ENCODE measurements at regions not wholly inside any gene's neighbourhood (a gene's known extent, or its start where the extent isn't known, plus 50 kb on each side); places are given as distances from the start of the nearest gene placed in this dataset.

DNA sequence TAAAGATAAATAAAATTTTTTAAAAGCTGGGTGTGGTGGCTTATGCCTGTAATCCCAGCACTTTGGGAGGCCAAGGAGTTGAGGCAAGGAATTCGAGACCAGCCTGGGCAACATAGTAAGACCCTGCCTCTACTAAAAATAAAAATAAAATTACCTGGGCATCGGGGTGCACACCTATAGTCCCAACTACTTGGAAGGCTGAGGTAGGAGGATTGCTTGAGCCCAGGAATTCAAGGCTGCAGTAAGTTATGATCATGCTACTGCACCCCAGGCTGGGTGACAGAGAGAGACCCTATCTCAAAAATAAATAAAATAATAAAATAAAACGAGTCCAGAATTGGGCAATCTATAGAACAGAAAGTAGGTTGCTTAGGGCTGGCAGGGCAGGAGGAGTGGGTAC lies 228.7 kb downstream of the BCAS1 start:
- peaks cover 16% of the 10 kb centered on the region for H3F3A ChIP-seq (ENCODE audit: insufficient read depth)
- H2AFZ ChIP-seq (ENCODE audit: low read depth, low read length, severe bottlenecking), result no peak overlapping the region
- no peaks in the 10 kb centered on the region for H3K36me3 ChIP-seq (ENCODE audit: low read length)
- no peaks in the 10 kb centered on the region for H3K9me3 ChIP-seq (ENCODE audit: insufficient read depth, low read length)
- no peak overlapping the region for H3K4me2 ChIP-seq (ENCODE audit: low read depth, low read length, poor library complexity, severe bottlenecking)
- H3K27me3 ChIP-seq (ENCODE audit: low read length), result no peaks in the 10 kb centered on the region
- no peaks in the 10 kb centered on the region for H3K9me2 ChIP-seq (replicated peaks; ENCODE audit: insufficient read depth, low read length)
- H4K20me1 ChIP-seq (ENCODE audit: low read depth, low read length), result no peaks in the 10 kb centered on the region
- no peak overlapping the region for H3K4me3 ChIP-seq (ENCODE audit: insufficient read depth, low read length, poor library complexity, severe bottlenecking)
- H3K9ac ChIP-seq (ENCODE audit: low read length), result no peak overlapping the region
- no peaks in the 10 kb centered on the region for H3K79me2 ChIP-seq (ENCODE audit: insufficient read depth, low read length)
- TF ChIP-seq, protein P1, sequence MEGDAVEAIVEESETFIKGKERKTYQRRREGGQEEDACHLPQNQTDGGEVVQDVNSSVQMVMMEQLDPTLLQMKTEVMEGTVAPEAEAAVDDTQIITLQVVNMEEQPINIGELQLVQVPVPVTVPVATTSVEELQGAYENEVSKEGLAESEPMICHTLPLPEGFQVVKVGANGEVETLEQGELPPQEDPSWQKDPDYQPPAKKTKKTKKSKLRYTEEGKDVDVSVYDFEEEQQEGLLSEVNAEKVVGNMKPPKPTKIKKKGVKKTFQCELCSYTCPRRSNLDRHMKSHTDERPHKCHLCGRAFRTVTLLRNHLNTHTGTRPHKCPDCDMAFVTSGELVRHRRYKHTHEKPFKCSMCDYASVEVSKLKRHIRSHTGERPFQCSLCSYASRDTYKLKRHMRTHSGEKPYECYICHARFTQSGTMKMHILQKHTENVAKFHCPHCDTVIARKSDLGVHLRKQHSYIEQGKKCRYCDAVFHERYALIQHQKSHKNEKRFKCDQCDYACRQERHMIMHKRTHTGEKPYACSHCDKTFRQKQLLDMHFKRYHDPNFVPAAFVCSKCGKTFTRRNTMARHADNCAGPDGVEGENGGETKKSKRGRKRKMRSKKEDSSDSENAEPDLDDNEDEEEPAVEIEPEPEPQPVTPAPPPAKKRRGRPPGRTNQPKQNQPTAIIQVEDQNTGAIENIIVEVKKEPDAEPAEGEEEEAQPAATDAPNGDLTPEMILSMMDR (IDR thresholded peaks at IDR 0.05; ENCODE audit: insufficient read depth, low read length, poor library complexity, severe bottlenecking), result no peak
- no peak for TF ChIP-seq EZH2phosphoT487 (conservative IDR thresholded peaks at IDR 0.05; ENCODE audit: low read length)
- H3K27ac ChIP-seq (ENCODE audit: low read depth, low read length), result no peak overlapping the region

DNA sequence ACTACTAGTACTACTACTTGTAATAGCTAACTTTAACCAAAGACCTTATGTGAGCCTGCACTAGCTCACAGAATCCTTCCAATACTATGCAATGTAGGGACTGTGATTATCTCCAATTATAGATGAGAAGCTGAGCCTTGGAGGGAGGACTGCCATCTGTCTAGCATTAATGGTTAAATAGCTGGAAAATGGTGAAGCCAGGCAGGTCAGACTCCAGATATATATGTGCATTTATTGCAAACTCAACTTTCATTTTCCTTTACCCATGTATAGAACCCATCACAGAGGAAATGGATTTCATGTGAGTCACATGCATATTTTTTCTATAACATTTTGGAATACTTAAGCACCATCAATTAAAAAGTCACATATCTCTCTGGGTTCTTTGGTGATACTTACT lies 229.9 kb downstream of the BCAS1 start:
- H3K36me3 ChIP-seq (ENCODE audit: low read length), result no peaks in the 10 kb centered on the region
- H3K9ac ChIP-seq (ENCODE audit: low read length), result no peak overlapping the region
- H4K20me1 ChIP-seq (ENCODE audit: low read depth, low read length), result no peaks in the 10 kb centered on the region
- TF ChIP-seq EZH2phosphoT487 (conservative IDR thresholded peaks at IDR 0.05; ENCODE audit: low read length), result no peak
- TF ChIP-seq, protein P1 (IDR thresholded peaks at IDR 0.05; ENCODE audit: insufficient read depth, low read length, poor library complexity, severe bottlenecking), result no peak
- H3K4me3 ChIP-seq (ENCODE audit: insufficient read depth, low read length, poor library complexity, severe bottlenecking), result no peak overlapping the region
- H2AFZ ChIP-seq (ENCODE audit: low read depth, low read length, severe bottlenecking), result no peak overlapping the region
- H3K4me2 ChIP-seq (ENCODE audit: low read depth, low read length, poor library complexity, severe bottlenecking), result no peak overlapping the region
- H3K27me3 ChIP-seq (ENCODE audit: low read length), result no peaks in the 10 kb centered on the region
- H3F3A ChIP-seq (ENCODE audit: insufficient read depth), result peaks cover 27% of the 10 kb centered on the region
- H3K9me3 ChIP-seq (ENCODE audit: insufficient read depth, low read length), result no peaks in the 10 kb centered on the region
- H3K27ac ChIP-seq (ENCODE audit: low read depth, low read length), result peak overlapping the region; percentile 45; the same call in 1 of the 2 replicates
- no peaks in the 10 kb centered on the region for H3K9me2 ChIP-seq (replicated peaks; ENCODE audit: insufficient read depth, low read length)
- no peaks in the 10 kb centered on the region for H3K79me2 ChIP-seq (ENCODE audit: insufficient read depth, low read length)

DNA sequence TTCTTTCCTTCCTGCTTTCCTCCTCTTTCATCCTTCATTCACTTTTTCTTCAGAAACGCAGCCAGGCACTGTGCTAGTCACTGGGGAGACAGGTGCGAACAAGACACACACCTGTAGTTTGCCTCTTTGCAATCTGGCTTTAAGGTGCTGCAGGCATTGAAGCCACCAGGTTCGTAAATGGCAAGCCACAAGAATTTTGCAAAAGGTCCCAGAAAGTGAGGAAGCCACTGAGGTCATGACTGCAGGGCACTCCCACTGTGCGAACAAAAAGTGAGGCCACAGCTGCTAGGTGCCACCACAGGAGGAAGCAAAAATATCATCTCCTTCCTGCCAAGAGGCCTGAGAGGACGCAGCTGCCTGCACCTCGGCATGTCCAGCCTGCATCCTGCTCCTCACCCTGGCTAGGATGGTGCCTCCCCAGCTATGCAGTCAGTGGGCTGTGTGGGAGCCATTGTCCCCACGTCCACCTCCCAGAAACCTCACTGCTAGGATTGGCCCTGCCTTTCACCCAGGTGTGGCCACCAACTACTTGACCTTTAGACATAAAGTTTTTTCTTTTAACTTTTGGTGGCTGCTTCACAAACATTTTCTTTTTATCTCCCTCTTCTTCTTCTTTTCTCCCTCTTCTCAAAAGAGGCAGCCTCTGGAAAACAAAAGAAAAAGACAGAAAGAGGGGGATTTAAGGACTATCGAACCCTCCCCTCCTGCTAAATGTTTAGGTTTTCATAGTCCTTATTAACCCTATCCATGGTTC lies 230.8 kb downstream of the BCAS1 start:
- H3K9me3 ChIP-seq (ENCODE audit: insufficient read depth, low read length), result no peaks in the 10 kb centered on the region
- H3K4me3 ChIP-seq (ENCODE audit: insufficient read depth, low read length, poor library complexity, severe bottlenecking), result no peak overlapping the region
- H2AFZ ChIP-seq (ENCODE audit: low read depth, low read length, severe bottlenecking), result no peak overlapping the region
- no peak for TF ChIP-seq EZH2phosphoT487 (conservative IDR thresholded peaks at IDR 0.05; ENCODE audit: low read length)
- TF ChIP-seq, protein P1 (IDR thresholded peaks at IDR 0.05; ENCODE audit: insufficient read depth, low read length, poor library complexity, severe bottlenecking), result no peak
- H3K27ac ChIP-seq (ENCODE audit: low read depth, low read length), result peak overlapping the region; percentile 65
- no peaks in the 10 kb centered on the region for H3K27me3 ChIP-seq (ENCODE audit: low read length)
- H4K20me1 ChIP-seq (ENCODE audit: low read depth, low read length), result no peaks in the 10 kb centered on the region
- no peak overlapping the region for H3K9ac ChIP-seq (ENCODE audit: low read length)
- no peaks in the 10 kb centered on the region for H3K79me2 ChIP-seq (ENCODE audit: insufficient read depth, low read length)
- H3K9me2 ChIP-seq (replicated peaks; ENCODE audit: insufficient read depth, low read length), result no peaks in the 10 kb centered on the region
- H3K36me3 ChIP-seq (ENCODE audit: low read length), result no peaks in the 10 kb centered on the region
- peak overlapping the region; percentile 41 for H3K4me2 ChIP-seq (ENCODE audit: low read depth, low read length, poor library complexity, severe bottlenecking)
- H3F3A ChIP-seq (ENCODE audit: insufficient read depth), result peaks cover 34% of the 10 kb centered on the region

All from SU-DHL-6 (cell line).